Ovary (tissue), 7 donors: ENCODE measurements at regions not wholly inside any gene's neighbourhood (a gene's known extent, or its start where the extent isn't known, plus 50 kb on each side); places are given as distances from the start of the nearest gene placed in this dataset.

Experiments used
- DNase-seq, 5 donors: peaks; one replicate each; pipeline ENCODE4 v3.0.0-alpha.2; 2019 to 2020
- H3K27ac ChIP-seq, 2 donors: fragments of 200-600 bp; one replicate each; pipeline versions ENCODE4 v1.5.1 to v1.8.0; 2019 to 2022
- H3K27me3 ChIP-seq: fragments of 200-600 bp; one replicate; pipeline ENCODE4 v1.8.0; 2022
- H3K36me3 ChIP-seq: fragments of 200-600 bp; sonication (generic); one replicate; pipeline ENCODE4 v1.5.1; 2019
- H3K4me1 ChIP-seq: one replicate; pipeline ENCODE4 v1.8.1; 2013; ENCODE audit warnings: mild to moderate bottlenecking, moderate library complexity; ENCODE audit not compliant: insufficient read depth
- H3K4me3 ChIP-seq: fragments of 200-600 bp; sonication (generic); one replicate; pipeline ENCODE4 v1.5.1; 2017
- H3K9me3 ChIP-seq, 2 donors: fragments of 200-600 bp in 1 of 2; sonication (generic) in 1 of 2; one replicate each; pipeline versions ENCODE4 v1.5.1 to v1.8.1; 2013 to 2019; ENCODE audit warnings: mild to moderate bottlenecking in 1 of 2, moderate library complexity in 1 of 2
- CTCF ChIP-seq, 3 donors: fragments of 450-650 bp in 2 of 3; fragments of 200-600 bp in 1 of 3; IDR thresholded peaks; one replicate each; pipeline versions ENCODE4 v1.5.1 to v1.8.0; 2016 to 2022; ENCODE audit warnings: antibody characterized with exemption in 3 of 3, mild to moderate bottlenecking in 1 of 3
- EP300 ChIP-seq: sonication (generic); formaldehyde crosslinking; IDR thresholded peaks from one replicate; pipeline ENCODE4 v1.6.1; 2017; ENCODE audit warnings: antibody characterized with exemption
- POLR2A ChIP-seq: fragments of 450-650 bp; IDR thresholded peaks from one replicate; pipeline ENCODE4 v1.6.1; 2017; ENCODE audit warnings: antibody characterized with exemption, mild to moderate bottlenecking, moderate library complexity
- WGBS, 3 donors: extraction: QIAGEN DNeasy Blood & Tissue Kit in 1 of 3; methylation state at CpG; one replicate each; pipeline versions ENCODE4 v1.1.5 to v1.1.7; 2013 to 2017; 5-methylcytosine and 5-hydroxymethylcytosine counted together
- intact Hi-C, 4 donors: fragments of 100-400 bp; cut with DNase I; formaldehyde crosslinking; loops; one replicate each; pipeline versions ENCODE4 v1.11.0 to v1.15.1; 2022 to 2023
- donor health status: DM: no; HTN: no; CAD: no; lungs with moderate emphysema.
- donor health status: DM: no; HTN: no; CAD: no.
- donor health status: Bipolar disorder and iron deficiency.
- donor health status: DM: no; HTN: no; CAD: no.
- donor health status: DM: yes; HTN: yes; CAD: no.

- no peaks in the 10 kb centered on the region for H3K36me3 ChIP-seq
- H3K9me3 ChIP-seq: no peaks in the 10 kb centered on the region
- intact Hi-C loops: no loop called here
- H3K4me1 ChIP-seq: no peaks in the 10 kb centered on the region
- no peaks in the 10 kb centered on the region for H3K27me3 ChIP-seq
- DNase-seq: no peak
- no peak overlapping the region for H3K27ac ChIP-seq
- no peak overlapping the region for H3K4me3 ChIP-seq
- TF ChIP-seq CTCF (IDR thresholded peaks at IDR 0.05): no peak
- TF ChIP-seq EP300: no peak
- no peak for TF ChIP-seq POLR2A
- 54 to 64% (median 59%) methylated on average over 2 of the region's 2 CpGs for WGBS, 3 donors
Measured at GRCh38 chr1:188406636-188407035, 1577.9 kb downstream of the PLA2G4A start.

DNA sequence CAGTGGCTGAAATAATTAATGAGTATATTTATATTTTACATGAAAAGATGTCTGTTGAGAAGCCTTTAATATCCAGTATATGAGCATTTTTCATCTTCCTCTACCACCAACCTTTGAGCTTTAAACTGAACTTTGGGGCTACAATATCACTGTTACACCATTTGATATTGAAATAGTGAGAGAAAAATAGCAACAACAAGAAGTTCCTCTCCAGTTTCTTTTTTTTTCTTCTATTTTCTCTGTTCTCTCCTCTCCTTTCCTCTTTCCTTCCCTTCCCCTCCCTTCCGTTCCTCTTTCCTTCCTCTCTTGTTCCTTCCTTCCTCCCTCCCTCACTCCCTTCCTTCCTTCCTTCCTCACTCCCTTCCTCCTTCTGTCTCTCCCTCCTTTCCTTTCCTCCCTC is 1591.4 kb downstream of the PLA2G4A start:
- intact Hi-C loops: no loop called here
- Histone ChIP-seq H3K36me3 (no peaks in the 10 kb centered on the region), H3K4me3 (no peak overlapping the region), H3K27ac (no peak overlapping the region), H3K4me1 (no peaks in the 10 kb centered on the region), H3K27me3 (no peaks in the 10 kb centered on the region), H3K9me3 (no peaks in the 10 kb centered on the region)
- 89 to 92% (median 91%) methylated on average over 1 of the region's 1 CpG for WGBS, 3 donors
- DNase-seq: no peak
- TF ChIP-seq POLR2A (no peak), EP300 (no peak), CTCF (IDR thresholded peaks at IDR 0.05) (no peak)

- no peak for DNase-seq
- Histone ChIP-seq H3K4me1 (no peaks in the 10 kb centered on the region), H3K27ac (no peak overlapping the region), H3K4me3 (no peak overlapping the region), H3K27me3 (no peaks in the 10 kb centered on the region), H3K9me3 (no peaks in the 10 kb centered on the region), H3K36me3 (no peaks in the 10 kb centered on the region)
- 45 to 59% (median 57%) methylated on average over 1 of the region's 1 CpG for WGBS, 3 donors
- TF ChIP-seq EP300 (no peak), CTCF (IDR thresholded peaks at IDR 0.05) (no peak), POLR2A (no peak)
- intact Hi-C loops: no loop called here
Measured at GRCh38 chr1:188423073-188423472, 1594.3 kb downstream of the PLA2G4A start.

DNA sequence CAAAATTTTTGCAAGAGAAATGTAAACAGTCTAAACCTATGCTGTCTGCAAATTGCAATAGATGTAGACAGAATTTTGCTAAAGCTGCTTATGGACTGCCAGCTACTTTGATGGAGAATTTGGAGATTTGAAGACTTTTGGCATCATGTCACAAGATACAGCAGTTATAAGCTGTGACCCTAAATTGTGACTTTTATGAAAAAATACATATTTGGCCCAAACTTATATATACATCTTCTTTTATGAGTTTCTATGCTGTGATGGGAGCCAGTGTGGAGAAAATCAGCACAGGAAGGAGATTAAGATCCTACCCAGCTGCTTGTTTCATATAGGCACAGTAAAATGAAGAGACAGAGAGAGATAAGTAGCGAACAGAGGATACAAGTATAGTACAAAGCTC is 1595.4 kb downstream of the PLA2G4A start:
- Histone ChIP-seq H3K27ac (no peak overlapping the region), H3K4me1 (no peaks in the 10 kb centered on the region), H3K27me3 (no peaks in the 10 kb centered on the region), H3K4me3 (no peak overlapping the region), H3K9me3 (no peaks in the 10 kb centered on the region), H3K36me3 (no peaks in the 10 kb centered on the region)
- no peak for TF ChIP-seq EP300
- TF ChIP-seq CTCF (IDR thresholded peaks at IDR 0.05): no peak
- TF ChIP-seq POLR2A: no peak
- intact Hi-C loops: no loop called here
- no peak for DNase-seq
- 79 to 86% (median 84%) methylated on average over 1 of the region's 1 CpG for WGBS, 3 donors

- no peak for TF ChIP-seq EP300
- TF ChIP-seq CTCF (IDR thresholded peaks at IDR 0.05): no peak
- no peak for TF ChIP-seq POLR2A
- Histone ChIP-seq H3K4me3 (no peak overlapping the region), H3K27ac (no peak overlapping the region), H3K4me1 (no peaks in the 10 kb centered on the region), H3K27me3 (no peaks in the 10 kb centered on the region), H3K36me3 (no peaks in the 10 kb centered on the region), H3K9me3 (no peaks in the 10 kb centered on the region)
- intact Hi-C loops: no loop called here
- no peak for DNase-seq
- 53 to 78% (median 57%) methylated on average over 4 of the region's 4 CpGs for whole genome bisulfite sequencing, 3 donors
Measured at GRCh38 chr1:188425687-188426086, 1596.9 kb downstream of the PLA2G4A start.
